ENCODE measurements at regions not wholly inside any gene's neighbourhood (a gene's known extent, or its start where the extent isn't known, plus 50 kb on each side); places are given as distances from the start of the nearest gene placed in this dataset.
"Not testable (repeated sequence)": the region's sequence is repeated elsewhere in the genome, so short reads cannot be mapped to it uniquely, and the experiment has no call there.

DNA sequence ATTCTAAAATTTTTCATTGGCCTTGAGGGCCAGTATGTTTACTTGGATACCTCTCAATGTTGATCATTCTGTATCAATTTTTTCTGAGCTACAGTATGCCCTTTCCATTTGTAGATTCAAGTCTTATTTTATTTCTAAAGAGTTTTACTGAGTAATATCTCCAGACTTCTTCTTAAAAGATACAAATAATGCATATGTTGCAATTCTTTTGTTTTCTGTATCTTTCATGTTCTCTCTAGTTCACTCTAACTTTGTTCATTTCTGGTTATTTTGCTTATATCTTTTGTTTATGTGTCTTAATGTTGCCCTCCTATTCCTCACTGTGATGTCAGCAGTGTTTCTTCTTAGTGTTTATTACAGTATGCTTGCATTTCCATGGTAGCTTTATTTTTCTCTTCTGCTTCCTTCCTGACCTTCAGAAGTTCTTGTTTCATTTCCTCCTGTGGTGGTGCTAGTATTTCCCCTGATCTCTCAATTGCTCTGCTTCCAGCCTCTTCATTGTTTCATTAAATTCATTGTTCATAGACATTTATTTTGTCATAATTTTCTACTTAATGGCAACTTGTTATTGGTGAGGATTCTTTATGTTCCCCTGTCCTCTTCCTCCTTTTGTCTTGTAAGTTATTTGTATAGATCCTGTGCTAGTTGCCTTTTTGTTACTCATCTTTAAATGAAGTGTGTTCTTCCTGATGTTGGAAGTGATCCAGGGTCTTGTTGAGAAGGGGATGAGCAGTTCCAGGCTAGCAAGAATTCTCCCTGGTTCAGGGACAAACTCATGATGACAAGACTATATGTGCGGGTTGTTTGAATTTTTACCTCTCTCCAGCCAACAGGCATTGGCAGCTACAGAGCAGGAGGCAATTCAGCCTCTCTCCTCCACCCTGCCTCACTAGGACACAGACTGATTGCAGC is 160.8 kb downstream of the DEPDC1B start:
- TF ChIP-seq, protein P1, sequence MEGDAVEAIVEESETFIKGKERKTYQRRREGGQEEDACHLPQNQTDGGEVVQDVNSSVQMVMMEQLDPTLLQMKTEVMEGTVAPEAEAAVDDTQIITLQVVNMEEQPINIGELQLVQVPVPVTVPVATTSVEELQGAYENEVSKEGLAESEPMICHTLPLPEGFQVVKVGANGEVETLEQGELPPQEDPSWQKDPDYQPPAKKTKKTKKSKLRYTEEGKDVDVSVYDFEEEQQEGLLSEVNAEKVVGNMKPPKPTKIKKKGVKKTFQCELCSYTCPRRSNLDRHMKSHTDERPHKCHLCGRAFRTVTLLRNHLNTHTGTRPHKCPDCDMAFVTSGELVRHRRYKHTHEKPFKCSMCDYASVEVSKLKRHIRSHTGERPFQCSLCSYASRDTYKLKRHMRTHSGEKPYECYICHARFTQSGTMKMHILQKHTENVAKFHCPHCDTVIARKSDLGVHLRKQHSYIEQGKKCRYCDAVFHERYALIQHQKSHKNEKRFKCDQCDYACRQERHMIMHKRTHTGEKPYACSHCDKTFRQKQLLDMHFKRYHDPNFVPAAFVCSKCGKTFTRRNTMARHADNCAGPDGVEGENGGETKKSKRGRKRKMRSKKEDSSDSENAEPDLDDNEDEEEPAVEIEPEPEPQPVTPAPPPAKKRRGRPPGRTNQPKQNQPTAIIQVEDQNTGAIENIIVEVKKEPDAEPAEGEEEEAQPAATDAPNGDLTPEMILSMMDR (IDR thresholded peaks at IDR 0.05): no peak
- no peaks in the 10 kb centered on the region for H3K9me3 ChIP-seq
- peaks cover 0 to 44% (median 17%) of the 10 kb centered on the region in 4 donors for H3K4me1 ChIP-seq
- peak overlapping the region in 1 of 2 donors; percentile 75 for H3K27ac ChIP-seq
- no peak for DNase-seq
- no peaks in the 10 kb centered on the region for H3K27me3 ChIP-seq
- no peak overlapping the region for H3K4me3 ChIP-seq
- intact Hi-C loops (cut with DNase I; ENCODE audit: low total_unique reads): no loop called here
- H3K36me3 ChIP-seq: no peaks in the 10 kb centered on the region

DNA sequence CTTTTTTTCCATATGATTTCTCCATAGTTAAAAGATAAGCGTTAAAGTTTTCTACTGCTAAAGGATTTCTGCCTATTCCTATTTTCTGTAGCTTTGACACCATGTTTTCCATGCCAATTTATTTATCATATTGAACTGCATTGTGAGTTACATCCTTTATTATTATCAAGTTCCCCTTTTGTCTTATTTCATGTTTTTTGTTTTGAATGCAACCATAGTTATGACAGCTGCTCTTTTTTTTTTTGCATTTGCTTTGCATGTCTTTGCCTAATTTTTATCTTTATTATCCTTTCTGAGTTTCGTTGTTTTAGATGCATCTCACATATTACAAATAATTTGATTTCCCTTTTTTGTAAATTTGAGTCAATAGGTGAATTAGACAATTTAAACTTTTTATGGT is 161.5 kb downstream of the DEPDC1B start:
- no peaks in the 10 kb centered on the region for H3K9me3 ChIP-seq

DNA sequence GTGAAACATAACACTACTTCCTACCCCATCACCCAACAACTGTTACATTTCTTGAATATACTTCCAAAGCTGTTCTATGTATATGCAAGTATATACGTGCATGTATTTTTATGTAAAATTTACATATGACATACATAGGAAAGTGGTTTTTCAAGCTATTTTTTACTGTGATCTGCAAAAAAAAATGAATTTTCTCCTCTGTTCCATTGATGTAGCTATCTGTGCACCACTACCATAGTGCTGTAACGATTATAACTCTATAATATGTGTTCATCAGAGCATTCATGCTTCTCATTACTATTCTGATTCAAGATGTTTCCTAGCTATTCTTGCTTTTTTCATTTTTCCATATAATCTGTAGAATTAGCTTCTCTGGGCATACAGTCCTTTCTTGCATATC is 164.0 kb downstream of the DEPDC1B start:
- Histone ChIP-seq H3K27me3 (no peaks in the 10 kb centered on the region), H3K4me1 (peaks cover 0 to 46% (median 16%) of the 10 kb centered on the region in 4 donors), H3K4me3 (no peak overlapping the region), H3K27ac (no peak overlapping the region), H3K36me3 (no peaks in the 10 kb centered on the region), H3K9me3 (no peaks in the 10 kb centered on the region)
- intact Hi-C loops (cut with DNase I; ENCODE audit: low total_unique reads): no loop called here
- TF ChIP-seq, protein P1 (IDR thresholded peaks at IDR 0.05): no peak
- DNase-seq: no peak

More for the DNA sequence above, 161.5 kb downstream of the DEPDC1B start:
- H3K27me3 ChIP-seq: no peaks in the 10 kb centered on the region
- TF ChIP-seq, protein P1 (IDR thresholded peaks at IDR 0.05): no peak
- intact Hi-C loops (cut with DNase I; ENCODE audit: low total_unique reads): no loop called here
- H3K4me1 ChIP-seq: peaks cover 0 to 50% (median 20%) of the 10 kb centered on the region in 4 donors
- DNase-seq: no peak
- H3K4me3 ChIP-seq: no peak overlapping the region
- H3K27ac ChIP-seq: no peak overlapping the region
- H3K36me3 ChIP-seq: no peaks in the 10 kb centered on the region

DNA sequence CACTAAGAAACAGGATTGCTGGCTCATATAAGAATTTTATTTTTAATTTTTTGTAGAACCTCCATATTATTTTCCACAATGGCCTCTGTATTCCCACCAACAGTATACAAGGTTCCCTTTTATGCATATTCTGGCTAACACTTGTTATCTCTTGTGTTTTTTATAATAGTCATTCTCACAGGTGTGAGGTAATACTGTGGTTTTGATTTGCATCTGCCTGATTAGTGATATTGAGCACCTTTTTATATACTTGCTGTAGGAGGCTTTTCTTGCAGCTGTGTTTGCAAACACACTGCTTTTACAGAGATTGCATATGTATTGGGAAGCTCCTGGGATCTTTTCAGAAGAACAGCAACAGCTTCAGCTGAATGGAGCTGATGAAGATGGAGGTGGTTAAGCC is 164.8 kb downstream of the DEPDC1B start:
- H3K36me3 ChIP-seq: no peaks in the 10 kb centered on the region
- no peak for DNase-seq
- intact Hi-C loops (cut with DNase I; ENCODE audit: low total_unique reads): no loop called here
- peak overlapping the region in 1 of 2 donors; percentile 83 for H3K27ac ChIP-seq
- peaks cover 0 to 40% (median 12%) of the 10 kb centered on the region in 4 donors for H3K4me1 ChIP-seq
- no peaks in the 10 kb centered on the region for H3K9me3 ChIP-seq
- H3K4me3 ChIP-seq: no peak overlapping the region
- TF ChIP-seq, protein P1 (IDR thresholded peaks at IDR 0.05): no peak
- no peaks in the 10 kb centered on the region for H3K27me3 ChIP-seq

DNA sequence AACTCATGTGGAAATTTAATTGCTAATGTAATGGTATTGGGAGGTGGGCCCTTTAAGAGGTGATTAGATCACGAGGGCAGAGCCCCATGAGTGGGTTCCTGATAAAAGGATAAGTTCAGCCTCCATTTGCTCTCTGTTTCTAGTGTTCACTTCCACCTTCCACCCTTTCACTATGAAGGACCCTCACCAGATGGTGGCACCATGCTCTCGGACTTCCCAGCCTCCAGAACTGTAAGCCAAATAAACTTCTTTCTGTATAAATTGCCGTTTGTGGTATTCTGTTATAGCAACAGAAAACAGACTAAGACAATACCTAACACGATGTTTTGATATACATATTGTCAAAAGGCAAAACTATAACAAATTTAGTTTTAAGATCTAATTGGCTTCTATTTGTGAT is 166.2 kb downstream of the DEPDC1B start:
- Histone ChIP-seq H3K4me1 (peaks cover 0 to 38% (median 14%) of the 10 kb centered on the region in 4 donors), H3K36me3 (no peaks in the 10 kb centered on the region), H3K27ac (peak overlapping the region; percentile 79 to 83), H3K4me3 (no peak overlapping the region), H3K9me3 (no peaks in the 10 kb centered on the region), H3K27me3 (no peaks in the 10 kb centered on the region)
- TF ChIP-seq, protein P1 (IDR thresholded peaks at IDR 0.05): no peak
- intact Hi-C loops (cut with DNase I; ENCODE audit: low total_unique reads): no loop called here
- no peak for DNase-seq

DNA sequence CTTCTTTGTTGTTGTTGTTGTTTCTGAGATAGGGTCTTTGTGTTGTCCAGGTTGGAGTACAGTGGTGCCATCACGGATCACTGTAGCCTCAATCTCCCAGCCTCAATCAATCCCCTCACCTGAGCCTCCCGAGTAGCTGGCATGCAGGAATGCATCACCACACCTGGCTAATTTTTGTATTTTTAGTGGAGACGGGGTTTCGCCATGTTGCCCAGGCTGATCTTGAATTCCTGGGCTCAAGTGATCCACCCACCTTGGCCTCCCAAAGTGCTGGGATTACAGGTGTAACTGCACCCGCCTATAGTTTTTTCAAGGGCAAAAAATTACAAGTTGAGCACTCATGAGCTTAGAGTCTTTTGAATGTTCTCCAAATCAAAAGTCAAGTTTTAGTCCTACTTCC is 167.2 kb downstream of the DEPDC1B start:
- peaks cover 0 to 46% (median 15%) of the 10 kb centered on the region in 4 donors for H3K4me1 ChIP-seq
- DNase-seq; H3K4me3 ChIP-seq; H3K27me3 ChIP-seq; H3K36me3 ChIP-seq; intact Hi-C loops (cut with DNase I; ENCODE audit: low total_unique reads); H3K9me3 ChIP-seq: not testable (repeated sequence)
- peak overlapping the region; percentile 79 to 83 for H3K27ac ChIP-seq

DNA sequence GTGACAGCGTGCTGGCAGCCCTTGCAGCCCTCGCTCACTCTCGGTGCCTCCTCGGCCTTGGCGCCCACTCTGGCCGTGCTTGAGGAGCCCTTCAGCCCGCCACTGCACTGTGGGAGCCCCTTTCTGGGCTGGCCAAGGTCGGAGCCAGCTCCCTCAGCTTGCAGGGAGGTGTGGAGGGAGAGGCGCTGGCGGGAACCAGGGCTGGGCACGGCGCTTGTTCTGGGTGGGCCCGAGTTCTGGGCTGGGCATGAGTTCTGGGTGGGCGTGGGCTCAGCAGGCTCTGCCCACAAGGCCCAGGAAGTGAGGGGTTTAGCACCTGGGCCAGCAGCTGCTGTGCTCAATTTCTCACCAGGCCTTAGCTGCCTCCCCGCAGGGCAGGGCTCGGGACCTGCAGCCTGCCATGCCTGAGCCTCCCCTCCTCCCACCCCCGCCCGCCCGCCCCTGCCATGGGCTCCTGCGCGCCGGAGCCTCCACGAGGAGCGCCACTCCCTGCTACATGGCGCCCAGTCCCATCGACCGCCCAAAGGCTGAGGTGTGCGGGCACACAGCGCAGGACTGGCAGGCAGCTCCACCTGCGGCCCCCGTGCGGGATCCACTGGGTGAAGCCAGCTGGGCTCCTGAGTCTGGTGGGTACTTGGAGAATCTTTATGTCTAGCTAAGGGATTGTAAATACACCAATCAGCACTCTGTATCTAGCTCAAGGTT is 169.7 kb downstream of the DEPDC1B start:
- intact Hi-C loops (cut with DNase I; ENCODE audit: low total_unique reads); H3K9me3 ChIP-seq; H3K27me3 ChIP-seq; H3K4me3 ChIP-seq; DNase-seq; H3K36me3 ChIP-seq: not testable (repeated sequence)
- H3K4me1 ChIP-seq: peaks cover 0 to 66% (median 15%) of the 10 kb centered on the region in 4 donors
- H3K27ac ChIP-seq: peak overlapping the region; percentile 79 to 83
